Ishikawa (cell line): ENCODE measurements at regions not wholly inside any gene's neighbourhood (a gene's known extent, or its start where the extent isn't known, plus 50 kb on each side); places are given as distances from the start of the nearest gene placed in this dataset.

Experiments used
- CEBPB ChIP-seq: IDR thresholded peaks from 2 replicates; pipeline ENCODE4 v1.6.1; 2012
- CREB1 ChIP-seq: IDR thresholded peaks from 2 replicates; pipeline ENCODE4 v1.6.1; 2012; ENCODE audit warnings: low read depth
- EGR1 ChIP-seq: IDR thresholded peaks from 2 replicates; pipeline ENCODE4 v1.6.1; 2012
- EP300 ChIP-seq: IDR thresholded peaks from 2 replicates; pipeline ENCODE4 v1.6.1; 2012; ENCODE audit warnings: borderline replicate concordance
- FOXM1 ChIP-seq: IDR thresholded peaks from 2 replicates; pipeline ENCODE4 v1.6.1; 2012; ENCODE audit warnings: low read depth, borderline replicate concordance
- NFIC ChIP-seq: IDR thresholded peaks from 2 replicates; pipeline ENCODE4 v1.6.1; 2012
- RAD21 ChIP-seq: IDR thresholded peaks from 2 replicates; pipeline ENCODE4 v1.6.1; 2012; ENCODE audit warnings: low read depth
- REST ChIP-seq: IDR thresholded peaks from 2 replicates; pipeline ENCODE4 v1.6.1; 2012; ENCODE audit warnings: low read depth, mild to moderate bottlenecking
- TAF1 ChIP-seq: IDR thresholded peaks from 2 replicates; pipeline ENCODE4 v1.6.1; 2012; ENCODE audit warnings: low read depth, mild to moderate bottlenecking
- TCF12 ChIP-seq: IDR thresholded peaks from 2 replicates; pipeline ENCODE4 v1.6.1; 2012; ENCODE audit warnings: low read depth
- TEAD4 ChIP-seq: IDR thresholded peaks from 2 replicates; pipeline ENCODE4 v1.6.1; 2012
- YY1 ChIP-seq: IDR thresholded peaks from 2 replicates; pipeline ENCODE4 v1.6.1; 2012; ENCODE audit warnings: low read depth
- ZBTB7A ChIP-seq: IDR thresholded peaks from 2 replicates; pipeline ENCODE4 v1.6.1; 2012; ENCODE audit warnings: low read depth
- TF ChIP-seq, protein P1 (sequence below): IDR thresholded peaks from 2 replicates; pipeline ENCODE4 v1.6.1; 2012
- TF ChIP-seq, protein P2 (sequence below): IDR thresholded peaks from 2 replicates; pipeline ENCODE4 v1.6.1; 2012

GRCh38 chr3:13260259-13261103 is 159.6 kb downstream of the NUP210 start:
- TF ChIP-seq RAD21 (no peak), TEAD4 (no peak), EGR1 (no peak), FOXM1 (no peak), CREB1 (no peak), TCF12 (no peak), ZBTB7A (no peak), NFIC (no peak), EP300 (no peak)
- TF ChIP-seq, protein P1, sequence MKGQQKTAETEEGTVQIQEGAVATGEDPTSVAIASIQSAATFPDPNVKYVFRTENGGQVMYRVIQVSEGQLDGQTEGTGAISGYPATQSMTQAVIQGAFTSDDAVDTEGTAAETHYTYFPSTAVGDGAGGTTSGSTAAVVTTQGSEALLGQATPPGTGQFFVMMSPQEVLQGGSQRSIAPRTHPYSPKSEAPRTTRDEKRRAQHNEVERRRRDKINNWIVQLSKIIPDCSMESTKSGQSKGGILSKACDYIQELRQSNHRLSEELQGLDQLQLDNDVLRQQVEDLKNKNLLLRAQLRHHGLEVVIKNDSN: no peak
- TF ChIP-seq, protein P2, sequence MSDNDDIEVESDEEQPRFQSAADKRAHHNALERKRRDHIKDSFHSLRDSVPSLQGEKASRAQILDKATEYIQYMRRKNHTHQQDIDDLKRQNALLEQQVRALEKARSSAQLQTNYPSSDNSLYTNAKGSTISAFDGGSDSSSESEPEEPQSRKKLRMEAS: no peak

GRCh38 chr3:13259831-13260230 is 160.3 kb downstream of the NUP210 start:
- no peak for TF ChIP-seq CREB1
- no peak for TF ChIP-seq TEAD4
- TF ChIP-seq YY1: no peak
- no peak for TF ChIP-seq ZBTB7A
- no peak for TF ChIP-seq RAD21
- no peak for TF ChIP-seq TCF12
- TF ChIP-seq EGR1: no peak
- TF ChIP-seq REST: no peak
- TF ChIP-seq, protein P2: no peak
- TF ChIP-seq FOXM1: no peak
- no peak for TF ChIP-seq TAF1

DNA sequence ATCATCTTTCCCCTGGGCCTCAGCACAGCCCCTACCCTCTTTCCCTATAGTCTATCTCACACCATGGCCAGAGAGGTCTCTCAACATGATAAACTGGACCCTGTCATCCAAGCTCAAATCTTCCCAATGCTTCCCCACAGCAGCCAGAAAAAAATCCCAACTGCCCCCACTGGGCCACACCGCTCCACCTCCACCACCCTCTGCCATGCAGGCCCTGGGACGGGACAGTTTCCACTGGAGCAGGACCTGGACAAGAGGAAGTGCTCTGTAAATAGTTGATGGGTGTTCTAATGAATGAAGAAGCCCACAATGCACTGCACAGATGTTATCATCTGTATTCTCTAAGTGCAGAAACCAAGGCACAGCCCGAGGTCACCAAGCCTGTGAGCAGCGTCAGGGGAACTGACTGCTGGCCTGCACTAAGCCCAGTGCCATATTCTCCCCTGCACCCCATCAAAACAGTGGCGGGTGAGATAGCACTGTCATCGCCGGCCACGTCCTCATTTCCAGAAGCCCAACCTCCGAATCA is 161.1 kb downstream of the NUP210 start:
- TF ChIP-seq FOXM1 (no peak), REST (no peak), CEBPB (no peak), RAD21 (no peak), CREB1 (no peak)

DNA sequence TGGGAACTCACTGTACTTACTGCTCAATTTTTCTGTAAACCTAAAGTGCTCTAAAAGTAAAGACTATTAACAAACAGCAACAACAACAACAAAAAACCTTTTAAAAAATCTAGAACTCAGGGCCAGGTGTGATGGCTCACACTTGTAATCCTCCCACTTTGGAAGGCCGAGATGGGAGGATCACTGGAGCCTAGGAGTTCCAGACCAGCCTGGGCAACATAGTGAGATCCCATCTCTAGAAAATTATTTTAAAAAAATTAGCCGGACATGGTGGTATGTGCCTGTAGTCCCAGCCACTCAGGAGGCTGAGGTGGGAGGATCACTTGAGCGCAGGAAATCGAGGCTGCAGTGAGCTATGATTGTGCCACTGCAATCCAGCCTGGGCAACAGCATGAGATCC is 161.8 kb downstream of the NUP210 start:
- TF ChIP-seq TAF1 (no peak), EGR1 (no peak), TCF12 (no peak), YY1 (no peak), CEBPB (no peak), NFIC (no peak), REST (no peak), FOXM1 (no peak), EP300 (no peak), TEAD4 (no peak), CREB1 (no peak), RAD21 (no peak)
- TF ChIP-seq, protein P2: no peak
- TF ChIP-seq, protein P1: no peak
